Testis (tissue), 2 donors: ENCODE measurements at regions not wholly inside any gene's neighbourhood (a gene's known extent, or its start where the extent isn't known, plus 50 kb on each side); places are given as distances from the start of the nearest gene placed in this dataset.

Experiments
- DNase-seq: peaks from one replicate; pipeline ENCODE4 v3.0.0-alpha.2; 2019
- H3K27ac ChIP-seq, 2 donors: fragments of 200-600 bp; sonication (generic); one replicate each; pipeline ENCODE4 v1.5.1; 2019
- H3K27me3 ChIP-seq: fragments of 200-600 bp; sonication (generic); one replicate; pipeline ENCODE4 v1.5.1; 2019
- H3K36me3 ChIP-seq: fragments of 200-600 bp; sonication (generic); one replicate; pipeline ENCODE4 v1.5.1; 2017; ENCODE audit warnings: low read depth; ENCODE audit errors: missing control alignments
- H3K4me1 ChIP-seq: fragments of 200-600 bp; sonication (generic); one replicate; pipeline ENCODE4 v1.5.1; 2019
- H3K4me3 ChIP-seq, 2 donors: fragments of 200-600 bp; sonication (generic); one replicate each; pipeline ENCODE4 v1.5.1; 2017 to 2019
- H3K9me3 ChIP-seq: fragments of 200-600 bp; sonication (generic); one replicate; pipeline ENCODE4 v1.5.1; 2017
- CTCF ChIP-seq, 3 experiments: fragments of 450-650 bp in 2 of 3; fragments of 200-600 bp in 1 of 3; sonication (generic) in 1 of 3; IDR thresholded peaks; one replicate each; pipeline ENCODE4 v1.5.1; 2016 to 2019; ENCODE audit warnings: antibody characterized with exemption in 3 of 3, mild to moderate bottlenecking in 2 of 3, moderate library complexity in 1 of 3
- POLR2A ChIP-seq: fragments of 450-650 bp; IDR thresholded peaks from one replicate; pipeline ENCODE4 v1.6.1; 2017; ENCODE audit warnings: antibody characterized with exemption, mild to moderate bottlenecking, moderate library complexity
- WGBS, 2 donors: methylation state at CpG; one replicate each; pipeline ENCODE4 v1.1.5; 2018; 5-methylcytosine and 5-hydroxymethylcytosine counted together
- intact Hi-C: fragments of 100-400 bp; cut with DNase I; formaldehyde crosslinking; loops from one replicate; pipeline ENCODE4 v1.15.1; 2023; ENCODE audit warnings: low total_unique reads

- Histone ChIP-seq H3K4me1 (no peaks in the 10 kb centered on the region), H3K36me3 (no peaks in the 10 kb centered on the region), H3K27me3 (no peaks in the 10 kb centered on the region), H3K4me3 (no peak overlapping the region), H3K9me3 (no peaks in the 10 kb centered on the region), H3K27ac (no peak overlapping the region)
- WGBS, 2 donors: 67 to 77% methylated on average over 5 of the region's 5 CpGs
- TF ChIP-seq POLR2A (no peak), CTCF (IDR thresholded peaks at IDR 0.05) (no peak)
- no peak for DNase-seq
- intact Hi-C loops: no loop called here
These were observed 574.2 kb downstream of the TBC1D4 start for GRCh38 chr13:74907788-74908187.

- Histone ChIP-seq H3K36me3 (no peaks in the 10 kb centered on the region), H3K4me3 (no peak overlapping the region), H3K9me3 (no peaks in the 10 kb centered on the region), H3K27me3 (no peaks in the 10 kb centered on the region), H3K27ac (no peak overlapping the region), H3K4me1 (no peaks in the 10 kb centered on the region)
- TF ChIP-seq POLR2A (no peak), CTCF (IDR thresholded peaks at IDR 0.05) (no peak)
- 70 to 79% methylated on average over 4 of the region's 4 CpGs for WGBS, 2 donors
- intact Hi-C loops: no loop called here
- no peak for DNase-seq
These were observed 577.4 kb downstream of the TBC1D4 start for GRCh38 chr13:74904556-74904955.

GRCh38 chr13:74895042-74895796, 586.8 kb downstream of the TBC1D4 start:
- intact Hi-C loops: no loop called here
- no peaks in the 10 kb centered on the region for H3K4me1 ChIP-seq
- 73 to 91% methylated on average over 1 of the region's 1 CpG for WGBS, 2 donors

GRCh38 chr13:74892096-74892495, 589.9 kb downstream of the TBC1D4 start:
- WGBS, 2 donors: 59 to 67% methylated on average over 3 of the region's 3 CpGs
- no peaks in the 10 kb centered on the region for H3K9me3 ChIP-seq
- H3K36me3 ChIP-seq: no peaks in the 10 kb centered on the region
- no peak overlapping the region for H3K27ac ChIP-seq
- intact Hi-C loops: no loop called here
- TF ChIP-seq POLR2A (no peak), CTCF (IDR thresholded peaks at IDR 0.05) (no peak)
- H3K27me3 ChIP-seq: no peaks in the 10 kb centered on the region
- no peak overlapping the region for H3K4me3 ChIP-seq
- no peak for DNase-seq
- H3K4me1 ChIP-seq: no peaks in the 10 kb centered on the region

More at GRCh38 chr13:74895042-74895796, 586.8 kb downstream of the TBC1D4 start:
- DNase-seq: no peak
- no peaks in the 10 kb centered on the region for H3K36me3 ChIP-seq
- no peaks in the 10 kb centered on the region for H3K9me3 ChIP-seq
- no peaks in the 10 kb centered on the region for H3K27me3 ChIP-seq
- TF ChIP-seq CTCF (IDR thresholded peaks at IDR 0.05) (no peak), POLR2A (no peak)
- H3K4me3 ChIP-seq: no peak overlapping the region
- no peak overlapping the region for H3K27ac ChIP-seq

- DNase-seq: no peak
- Histone ChIP-seq H3K36me3 (no peaks in the 10 kb centered on the region), H3K27me3 (no peaks in the 10 kb centered on the region), H3K9me3 (no peaks in the 10 kb centered on the region), H3K4me3 (no peak overlapping the region), H3K27ac (no peak overlapping the region), H3K4me1 (no peaks in the 10 kb centered on the region)
- TF ChIP-seq POLR2A (no peak), CTCF (IDR thresholded peaks at IDR 0.05) (no peak)
- WGBS, 2 donors: 34 to 47% methylated on average over 5 of the region's 5 CpGs
- intact Hi-C loops: no loop called here
These were observed 590.4 kb downstream of the TBC1D4 start for GRCh38 chr13:74891610-74892009.
